GM19467 (cell line): ENCODE measurements at regions not wholly inside any gene's neighbourhood (a gene's known extent, or its start where the extent isn't known, plus 50 kb on each side); places are given as distances from the start of the nearest gene placed in this dataset.

Experiments
- ATAC-seq: cut with Tn5 transposase; IDR thresholded peaks from one replicate; pipeline ENCODE4 v1.9.1; 2021; ENCODE audit warnings: mild to moderate bottlenecking, moderate library complexity; ENCODE audit not compliant: unreplicated experiment

GRCh38 chr18:42184685-42185477, 229.8 kb downstream of the PIK3C3 start:
- no peak for ATAC-seq

DNA sequence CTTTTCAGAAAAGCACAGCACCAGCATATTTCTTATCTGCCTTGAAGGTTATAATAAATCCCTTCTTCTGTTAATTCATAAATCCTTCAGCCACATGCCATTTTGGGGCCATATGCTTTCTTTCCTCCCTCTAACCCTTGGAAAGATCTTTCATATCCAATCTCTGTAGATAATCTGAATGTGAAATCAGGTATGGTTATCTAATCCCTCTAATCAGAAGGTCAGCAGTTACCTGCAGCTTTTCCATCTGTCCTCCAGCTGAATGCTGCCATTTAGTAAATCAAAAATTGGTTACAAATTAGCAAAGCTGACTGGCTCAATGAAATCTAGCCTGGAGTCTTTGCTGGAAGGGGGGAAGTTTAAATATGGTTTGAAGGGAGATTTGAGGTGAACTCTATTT, 230.5 kb downstream of the PIK3C3 start:
- ATAC-seq = no peak

DNA sequence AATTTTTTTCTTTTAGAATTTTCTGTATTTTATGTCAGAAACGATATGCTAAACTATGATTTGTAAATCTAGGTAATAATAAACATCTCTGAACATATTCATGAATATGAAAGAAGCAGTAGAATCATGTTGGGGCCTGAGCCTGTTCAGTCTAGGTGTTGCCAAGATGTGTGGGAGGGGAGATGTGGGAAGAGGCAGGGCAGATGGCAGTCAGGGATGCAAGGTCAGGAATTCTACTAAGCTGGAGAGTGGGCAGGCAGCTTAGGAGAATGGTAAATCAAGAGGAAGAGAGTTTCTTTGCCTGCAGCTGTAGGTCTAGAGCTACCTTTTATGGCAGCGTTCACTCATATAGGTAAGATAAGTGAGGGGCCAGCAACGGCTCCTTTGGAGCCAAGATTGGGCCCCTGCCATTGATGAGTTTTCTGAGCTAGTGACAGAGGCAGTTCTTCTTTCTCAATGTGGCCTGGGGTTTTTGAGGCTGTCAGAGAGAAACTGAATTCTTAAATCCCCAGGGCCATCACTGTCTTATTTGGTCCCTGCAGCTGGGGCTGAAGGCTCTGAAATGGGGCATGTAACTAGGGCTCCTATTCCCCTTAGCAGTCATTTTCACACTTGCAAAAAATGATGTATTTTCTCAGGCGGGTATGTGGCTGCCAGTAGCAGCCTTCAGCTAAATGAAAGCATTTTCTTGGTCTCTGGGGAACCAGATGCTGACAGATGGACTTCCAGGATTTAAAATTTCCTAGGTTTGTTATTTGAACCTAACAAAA, 232.8 kb downstream of the PIK3C3 start:
- ATAC-seq = peak; percentile 62

GRCh38 chr18:42190643-42191042, 235.6 kb downstream of the PIK3C3 start:
- no peak for ATAC-seq

DNA sequence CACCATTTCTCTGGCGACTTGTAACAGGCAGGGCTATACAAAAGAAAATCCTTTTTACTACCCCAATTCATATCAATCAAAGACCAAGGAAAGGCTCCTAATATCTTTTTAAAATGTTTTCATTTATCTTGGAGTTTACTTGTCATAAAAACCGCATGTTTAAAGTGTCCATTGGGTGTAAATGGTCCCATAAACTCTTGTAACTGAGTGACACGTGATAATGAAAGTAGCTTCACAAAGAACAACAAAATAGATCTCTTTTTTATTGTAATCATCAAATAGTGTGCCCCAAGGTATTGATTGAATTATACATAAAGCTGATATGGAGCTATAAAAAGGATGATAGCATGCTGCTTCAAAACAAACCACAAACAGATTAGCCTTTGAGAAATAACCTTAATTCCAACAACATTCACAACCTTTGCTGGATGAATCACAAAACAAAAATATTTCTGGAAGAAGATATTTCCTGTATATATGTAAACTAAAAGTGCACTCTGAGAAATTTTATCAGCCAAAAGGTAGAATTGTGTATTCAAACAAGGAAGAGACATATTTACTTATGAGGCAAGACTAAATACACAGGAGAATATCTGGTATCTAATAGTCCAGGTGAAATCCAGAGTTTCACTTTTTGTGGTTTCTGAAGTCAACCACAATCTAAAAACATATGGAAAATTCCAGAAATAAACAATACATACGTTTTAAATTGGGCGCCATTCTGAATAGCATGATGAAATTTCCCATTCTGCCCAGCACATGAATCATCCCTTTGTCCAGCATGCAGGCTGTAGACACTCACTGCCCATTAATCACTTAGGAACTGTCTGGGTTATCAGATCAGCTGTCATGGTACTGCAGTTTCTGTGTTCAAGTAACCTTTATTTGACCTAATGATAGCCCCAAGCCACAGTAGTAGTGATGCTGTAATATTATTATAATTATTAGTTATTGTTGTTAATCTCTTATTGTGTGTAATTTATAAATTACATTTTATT, 237.5 kb downstream of the PIK3C3 start:
- no peak for ATAC-seq

- no peak for ATAC-seq
Observed at GRCh38 chr18:42196651-42197050, 241.6 kb downstream of the PIK3C3 start.

GRCh38 chr18:42201137-42201536, 246.1 kb downstream of the PIK3C3 start:
- no peak for ATAC-seq

DNA sequence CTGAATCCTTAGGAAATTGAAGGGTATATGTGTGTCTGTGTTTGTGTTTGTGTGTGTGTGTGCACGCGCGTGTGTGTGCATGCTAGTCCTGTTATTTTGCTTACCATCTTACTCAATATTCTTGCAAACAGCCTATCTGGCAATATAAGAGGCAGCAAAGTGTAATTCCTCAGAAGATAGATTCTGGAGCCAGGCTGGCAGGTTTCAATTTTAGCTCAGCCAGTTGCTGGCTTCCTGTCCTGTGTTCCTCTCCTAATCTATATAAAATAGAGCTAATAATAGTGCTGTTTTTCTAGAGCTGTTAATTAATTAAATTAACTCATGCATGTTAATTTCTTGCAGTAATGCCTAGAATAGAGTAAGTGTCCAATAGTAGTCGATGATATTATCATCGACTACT, 256.2 kb downstream of the PIK3C3 start:
- ATAC-seq = no peak

- no peak for ATAC-seq
Observed at GRCh38 chr18:42222557-42222956, 267.5 kb downstream of the PIK3C3 start.

- ATAC-seq = no peak
Observed at GRCh38 chr18:42228581-42228980, 273.5 kb downstream of the PIK3C3 start.

GRCh38 chr18:42229211-42230210, 274.5 kb downstream of the PIK3C3 start:
- ATAC-seq = peak; percentile 97

GRCh38 chr18:42230636-42231035, 275.6 kb downstream of the PIK3C3 start:
- ATAC-seq = no peak

GRCh38 chr18:42231284-42231683, 276.2 kb downstream of the PIK3C3 start:
- ATAC-seq = no peak

DNA sequence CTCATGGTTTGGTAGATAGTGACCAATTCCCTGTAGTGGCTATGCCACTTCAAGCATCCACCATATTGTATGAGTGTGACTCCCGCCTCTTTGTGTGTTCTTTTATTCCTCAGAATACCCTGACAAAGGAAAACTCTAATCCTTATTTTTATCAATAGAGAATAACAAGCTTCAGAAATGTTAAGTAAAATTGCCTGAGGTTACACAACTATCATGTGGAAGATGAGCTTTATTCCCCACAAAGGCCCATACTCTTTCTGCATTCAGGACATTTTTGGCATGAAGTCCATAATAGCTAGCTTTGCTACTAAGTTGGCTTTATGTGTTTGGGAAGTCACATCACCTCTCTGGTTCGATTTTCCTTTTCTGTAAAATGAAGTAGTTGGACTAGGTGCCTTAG, 276.8 kb downstream of the PIK3C3 start:
- no peak for ATAC-seq

DNA sequence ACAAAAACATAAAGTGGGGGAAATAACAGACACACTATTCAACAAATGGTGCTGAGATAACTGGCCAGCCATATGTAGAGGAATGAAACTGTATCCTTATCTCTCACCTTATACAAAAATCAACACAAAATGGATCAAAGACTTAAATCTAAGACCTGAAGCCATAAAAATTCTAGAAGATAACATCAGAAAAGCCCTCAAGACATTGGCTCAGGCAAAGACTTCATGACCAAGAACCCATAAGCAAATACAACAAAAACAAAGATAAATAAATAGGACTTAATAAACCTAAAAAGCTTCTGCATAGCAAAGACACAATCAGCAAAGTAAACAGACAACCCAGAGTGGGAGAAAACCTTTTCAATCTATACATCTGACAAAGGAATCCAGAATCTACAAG, 278.9 kb downstream of the PIK3C3 start:
- no peak for ATAC-seq

DNA sequence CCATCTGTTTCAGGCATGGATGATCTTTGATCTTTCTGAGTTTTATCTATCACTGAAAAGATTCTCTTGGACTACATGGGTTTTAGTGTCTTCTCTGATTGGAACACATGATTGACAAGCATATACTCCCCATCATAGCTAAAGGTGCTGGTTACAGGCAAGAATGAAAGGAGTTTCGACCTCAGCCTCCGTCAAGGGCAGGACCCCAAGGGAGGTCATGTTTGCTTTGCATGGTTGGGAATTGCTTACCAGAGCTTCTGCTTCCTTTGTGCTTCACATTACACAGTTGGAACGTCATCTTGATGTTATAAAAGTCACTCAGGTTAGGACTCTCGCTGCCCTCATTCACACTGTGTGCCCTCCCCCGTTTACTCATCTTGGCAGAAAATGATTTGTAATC, 287.7 kb downstream of the PIK3C3 start:
- no peak for ATAC-seq

- no peak for ATAC-seq
Observed at GRCh38 chr18:42245137-42245536, 290.1 kb downstream of the PIK3C3 start.

DNA sequence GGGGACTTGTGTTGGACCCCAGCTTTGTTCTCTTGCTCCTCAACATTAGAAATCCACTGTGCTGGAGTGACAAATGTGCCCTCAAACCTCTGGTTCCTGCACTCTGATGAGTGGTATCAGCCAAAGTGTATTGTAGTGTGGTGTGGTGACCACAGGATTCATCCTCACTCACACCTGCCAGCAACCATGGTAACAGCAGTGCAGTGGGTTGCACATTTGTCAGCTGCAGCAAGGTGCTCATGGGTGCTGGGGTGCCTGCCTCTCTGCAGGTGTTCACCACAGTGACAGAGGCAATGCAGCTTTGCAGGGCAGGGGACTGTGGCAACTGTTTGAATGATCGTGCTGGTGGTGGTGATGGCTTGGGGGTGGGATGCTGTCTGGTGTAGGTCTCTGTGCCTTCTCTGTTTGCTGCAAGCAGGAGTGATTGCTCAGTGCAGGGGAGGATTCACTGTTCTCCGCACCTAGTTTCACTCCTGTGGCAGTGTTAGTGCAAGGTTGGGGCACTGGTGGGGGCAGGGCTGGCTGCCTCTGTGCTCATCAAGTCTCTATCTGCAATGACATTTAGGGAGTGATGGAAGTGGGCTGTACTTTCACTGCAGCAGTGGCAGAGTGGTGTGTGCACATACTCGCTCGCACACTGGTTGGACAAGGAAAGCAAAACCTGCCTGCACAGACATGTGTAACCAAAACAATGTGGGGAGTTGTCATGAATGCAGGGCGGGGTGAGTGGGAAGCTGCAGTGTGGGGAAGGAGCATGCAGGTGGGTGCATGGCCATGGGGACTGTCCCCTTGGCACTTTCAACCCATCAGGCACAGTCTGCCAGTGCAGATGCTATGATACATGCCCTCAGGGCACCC, 301.1 kb downstream of the PIK3C3 start:
- no peak for ATAC-seq
